HG03196 (cell line): ENCODE measurements at regions not wholly inside any gene's neighbourhood (a gene's known extent, or its start where the extent isn't known, plus 50 kb on each side); places are given as distances from the start of the nearest gene placed in this dataset.

Source experiments
- ATAC-seq: cut with Tn5 transposase; IDR thresholded peaks from one replicate; pipeline ENCODE4 v1.9.1; 2021; ENCODE audit not compliant: unreplicated experiment

GRCh38 chr4:20302336-20302735, 50.6 kb downstream of the SLIT2 start:
- ATAC-seq = no peak

GRCh38 chr4:20305976-20306375, 54.3 kb downstream of the SLIT2 start:
- no peak for ATAC-seq

- no peak for ATAC-seq
Observed at GRCh38 chr4:20311856-20312255, 60.2 kb downstream of the SLIT2 start.

- no peak for ATAC-seq
Observed at GRCh38 chr4:20313237-20314030, 61.7 kb downstream of the SLIT2 start.

- ATAC-seq = no peak
Observed at GRCh38 chr4:20317424-20317985, 65.8 kb downstream of the SLIT2 start.

- ATAC-seq = no peak
Observed at GRCh38 chr4:20318001-20318908, 66.5 kb downstream of the SLIT2 start.

- ATAC-seq = no peak
Observed at GRCh38 chr4:20318909-20319277, 67.2 kb downstream of the SLIT2 start.

- no peak for ATAC-seq
Observed at GRCh38 chr4:20319825-20320612, 68.3 kb downstream of the SLIT2 start.

GRCh38 chr4:20323991-20324390, 72.3 kb downstream of the SLIT2 start:
- ATAC-seq = no peak

- ATAC-seq = no peak
Observed at GRCh38 chr4:20326460-20326859, 74.8 kb downstream of the SLIT2 start.

- no peak for ATAC-seq
Observed at GRCh38 chr4:20326977-20327376, 75.3 kb downstream of the SLIT2 start.

GRCh38 chr4:20327808-20328207, 76.1 kb downstream of the SLIT2 start:
- no peak for ATAC-seq

GRCh38 chr4:20331642-20332041, 79.9 kb downstream of the SLIT2 start:
- ATAC-seq = no peak

GRCh38 chr4:20333141-20333715, 81.5 kb downstream of the SLIT2 start:
- no peak for ATAC-seq

GRCh38 chr4:20337261-20337664, 85.6 kb downstream of the SLIT2 start:
- ATAC-seq = no peak

GRCh38 chr4:20338841-20339240, 87.1 kb downstream of the SLIT2 start:
- no peak for ATAC-seq

GRCh38 chr4:20341134-20341738, 89.5 kb downstream of the SLIT2 start:
- ATAC-seq = no peak

- ATAC-seq = no peak
Observed at GRCh38 chr4:20347531-20347930, 95.8 kb downstream of the SLIT2 start.

- ATAC-seq = no peak
Observed at GRCh38 chr4:20348411-20348810, 96.7 kb downstream of the SLIT2 start.
